ENCODE measurements at regions not wholly inside any gene's neighbourhood (a gene's known extent, or its start where the extent isn't known, plus 50 kb on each side); places are given as distances from the start of the nearest gene placed in this dataset.

DNA sequence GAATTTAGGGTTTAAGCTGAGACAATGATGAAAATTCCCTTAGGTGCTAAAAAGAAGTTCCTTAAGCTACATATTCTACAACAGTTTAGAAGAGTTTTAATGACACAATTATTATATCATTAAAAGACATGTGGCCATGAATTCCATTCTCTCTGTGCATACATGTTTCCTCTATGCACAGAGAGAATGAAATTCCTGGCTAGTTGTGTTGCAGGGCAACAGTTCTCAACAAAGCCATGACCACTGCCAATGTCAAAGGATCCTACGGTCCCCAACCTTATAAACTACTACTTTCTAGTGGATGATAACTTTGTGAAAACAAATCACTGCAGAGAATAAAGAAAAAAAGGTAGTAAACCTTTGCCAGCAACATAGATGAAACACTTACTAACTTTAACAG lies 122.7 kb downstream of the OTOL1 start:
- TF ChIP-seq CTCF (conservative IDR thresholded peaks at IDR 0.05; ENCODE audit: low read depth, low read length) (no peak), EZH2 (IDR thresholded peaks at IDR 0.05; ENCODE audit: borderline replicate concordance, low read depth, low read length, poor library complexity, severe bottlenecking) (no peak)

Data from A673 (cell line).